Caki2 (cell line): ENCODE measurements at regions not wholly inside any gene's neighbourhood (a gene's known extent, or its start where the extent isn't known, plus 50 kb on each side); places are given as distances from the start of the nearest gene placed in this dataset.

Source experiments
- DNase-seq: peaks from one replicate; pipeline ENCODE4 v3.0.0-alpha.2; 2015; ENCODE audit warnings: low read depth
- in situ Hi-C: cut with HindIII; loops from 2 replicates; pipeline ENCODE4 v1.10.0; 2016; ENCODE audit warnings: low sequenced_read_pairs, low pct_unique_long_range_greater_than_20kb, mixed read lengths

GRCh38 chr4:136390824-136391223, 1141.5 kb downstream of the PCDH18 start:
- in situ Hi-C loops: no loop called here
- DNase-seq: no peak

GRCh38 chr4:136383082-136383481, 1149.2 kb downstream of the PCDH18 start:
- DNase-seq: no peak
- in situ Hi-C loops: no loop called here

- DNase-seq: no peak
- in situ Hi-C loops: no loop called here
Measured at GRCh38 chr4:136371231-136371630, 1161.1 kb downstream of the PCDH18 start.

GRCh38 chr4:136369073-136369472, 1163.2 kb downstream of the PCDH18 start:
- in situ Hi-C loops: no loop called here
- DNase-seq: peak; percentile 37

GRCh38 chr4:136357556-136357955, 1174.7 kb downstream of the PCDH18 start:
- in situ Hi-C loops: no loop called here
- DNase-seq: no peak

- DNase-seq: no peak
- in situ Hi-C loops: no loop called here
Measured at GRCh38 chr4:136355970-136356369, 1176.3 kb downstream of the PCDH18 start.

GRCh38 chr4:136343340-136343739, 1189.0 kb downstream of the PCDH18 start:
- in situ Hi-C loops: no loop called here
- DNase-seq: no peak

GRCh38 chr4:136342666-136343065, 1189.6 kb downstream of the PCDH18 start:
- in situ Hi-C loops: no loop called here
- DNase-seq: no peak

- peak; percentile 32 for DNase-seq
- in situ Hi-C loops: no loop called here
Measured at GRCh38 chr4:136337216-136337615, 1195.1 kb downstream of the PCDH18 start.

- in situ Hi-C loops: no loop called here
- no peak for DNase-seq
Measured at GRCh38 chr4:136336479-136336878, 1195.8 kb downstream of the PCDH18 start.

- no peak for DNase-seq
- in situ Hi-C loops: no loop called here
Measured at GRCh38 chr4:136329042-136329662, 1203.1 kb downstream of the PCDH18 start.

- in situ Hi-C loops: no loop called here
- DNase-seq: no peak
Measured at GRCh38 chr4:136328131-136328530, 1204.2 kb downstream of the PCDH18 start.

- in situ Hi-C loops: no loop called here
- no peak for DNase-seq
Measured at GRCh38 chr4:136320465-136320813, 1211.9 kb downstream of the PCDH18 start.

GRCh38 chr4:136319789-136320464, 1212.4 kb downstream of the PCDH18 start:
- in situ Hi-C loops: no loop called here
- peak; percentile 84 for DNase-seq

GRCh38 chr4:136316961-136317360, 1215.3 kb downstream of the PCDH18 start:
- DNase-seq: no peak
- in situ Hi-C loops: no loop called here

- DNase-seq: no peak
- in situ Hi-C loops: no loop called here
Measured at GRCh38 chr4:136314686-136315085, 1217.6 kb downstream of the PCDH18 start.

- DNase-seq: no peak
- in situ Hi-C loops: no loop called here
Measured at GRCh38 chr4:136311774-136312173, 1220.5 kb downstream of the PCDH18 start.

- in situ Hi-C loops: no loop called here
- DNase-seq: no peak
Measured at GRCh38 chr4:136307765-136308164, 1224.5 kb downstream of the PCDH18 start.

- in situ Hi-C loops: no loop called here
- DNase-seq: no peak
Measured at GRCh38 chr4:136306361-136306760, 1225.9 kb downstream of the PCDH18 start.

- DNase-seq: no peak
- in situ Hi-C loops: no loop called here
Measured at GRCh38 chr4:136302566-136302965, 1229.7 kb downstream of the PCDH18 start.
